Hepatocyte (in vitro differentiated cells): ENCODE measurements at regions not wholly inside any gene's neighbourhood (a gene's known extent, or its start where the extent isn't known, plus 50 kb on each side); places are given as distances from the start of the nearest gene placed in this dataset.

Source experiments
- CTCF ChIP-seq: fragments of 200-600 bp; sonication (generic); IDR thresholded peaks from 2 replicates; pipeline ENCODE4 v1.5.1; 2016; ENCODE audit warnings: antibody characterized with exemption, mild to moderate bottlenecking; ENCODE audit not compliant: poor library complexity
- EZH2 ChIP-seq: fragments of 200-600 bp; sonication (generic); IDR thresholded peaks from 2 replicates; pipeline ENCODE4 v1.6.1; 2016; ENCODE audit warnings: antibody characterized with exemption, mild to moderate bottlenecking, borderline replicate concordance

- TF ChIP-seq CTCF (no peak), EZH2 (no peak)
These were observed 392.7 kb downstream of the FGF9 start for GRCh38 chr13:22063416-22064124.
